ENCODE measurements at regions not wholly inside any gene's neighbourhood (a gene's known extent, or its start where the extent isn't known, plus 50 kb on each side); places are given as distances from the start of the nearest gene placed in this dataset.

- DNase-seq = peak; percentile 19 to 32
These were observed 50.7 kb upstream of the PNMA8B start for GRCh38 chr19:46546194-46546896.

GRCh38 chr19:46550684-46551083, 50.4 kb upstream of the CALM3 start:
- no peak for DNase-seq

GRCh38 chr19:46551164-46551563, 50.0 kb upstream of the CALM3 start:
- DNase-seq = no peak

All from CD4-positive, alpha-beta T cell treated with Interleukin-1 beta for 1 hour (primary cell).